ENCODE measurements at regions not wholly inside any gene's neighbourhood (a gene's known extent, or its start where the extent isn't known, plus 50 kb on each side); places are given as distances from the start of the nearest gene placed in this dataset.

- H3K4me2 ChIP-seq (ENCODE audit: low read length), result no peak overlapping the region
- no peak overlapping the region for H3K27ac ChIP-seq (ENCODE audit: low read depth, low read length)
- no peak overlapping the region for H3K4me3 ChIP-seq (ENCODE audit: low read length)
- H3K9me3 ChIP-seq (ENCODE audit: control insufficient read depth, insufficient read depth, low read length), result no peaks in the 10 kb centered on the region
- H3F3A ChIP-seq (ENCODE audit: control insufficient read depth, insufficient read depth), result no peaks in the 10 kb centered on the region
- H3K36me3 ChIP-seq (ENCODE audit: control insufficient read depth, low read length), result no peaks in the 10 kb centered on the region
- H3K79me2 ChIP-seq (ENCODE audit: control insufficient read depth, low read length), result no peaks in the 10 kb centered on the region
- no peak for TF ChIP-seq CTCF (IDR thresholded peaks at IDR 0.05; ENCODE audit: low read depth, low read length, poor library complexity, severe bottlenecking)
- no peak for TF ChIP-seq EZH2phosphoT487 (IDR thresholded peaks at IDR 0.05; ENCODE audit: borderline replicate concordance, low read length)
- H3K27me3 ChIP-seq (ENCODE audit: control insufficient read depth, low read length), result no peaks in the 10 kb centered on the region
- no peaks in the 10 kb centered on the region for H3K4me1 ChIP-seq (ENCODE audit: control insufficient read depth, low read length)
- H4K20me1 ChIP-seq (ENCODE audit: control insufficient read depth, insufficient read depth, low read depth, low read length), result no peaks in the 10 kb centered on the region
- H3K9me2 ChIP-seq (replicated peaks; ENCODE audit: control insufficient read depth, low read length), result no peaks in the 10 kb centered on the region
Measured at GRCh38 chr9:107842530-107842929, 353.0 kb upstream of the KLF4 start.

GRCh38 chr9:107841076-107841475 lies 351.5 kb upstream of the KLF4 start:
- no peak overlapping the region for H3K4me2 ChIP-seq (ENCODE audit: low read length)
- no peaks in the 10 kb centered on the region for H3K79me2 ChIP-seq (ENCODE audit: control insufficient read depth, low read length)
- H3K27ac ChIP-seq (ENCODE audit: low read depth, low read length), result no peak overlapping the region
- H3K27me3 ChIP-seq (ENCODE audit: control insufficient read depth, low read length), result no peaks in the 10 kb centered on the region
- H4K20me1 ChIP-seq (ENCODE audit: control insufficient read depth, insufficient read depth, low read depth, low read length), result no peaks in the 10 kb centered on the region
- TF ChIP-seq CTCF (IDR thresholded peaks at IDR 0.05; ENCODE audit: low read depth, low read length, poor library complexity, severe bottlenecking) (no peak), EZH2phosphoT487 (IDR thresholded peaks at IDR 0.05; ENCODE audit: borderline replicate concordance, low read length) (no peak)
- H3K9me3 ChIP-seq (ENCODE audit: control insufficient read depth, insufficient read depth, low read length), result no peaks in the 10 kb centered on the region
- no peak overlapping the region for H3K4me3 ChIP-seq (ENCODE audit: low read length)
- H3K9me2 ChIP-seq (replicated peaks; ENCODE audit: control insufficient read depth, low read length), result no peaks in the 10 kb centered on the region
- no peaks in the 10 kb centered on the region for H3K4me1 ChIP-seq (ENCODE audit: control insufficient read depth, low read length)
- H3F3A ChIP-seq (ENCODE audit: control insufficient read depth, insufficient read depth), result no peaks in the 10 kb centered on the region
- H3K36me3 ChIP-seq (ENCODE audit: control insufficient read depth, low read length), result no peaks in the 10 kb centered on the region

- H3K27me3 ChIP-seq (ENCODE audit: control insufficient read depth, low read length), result no peaks in the 10 kb centered on the region
- H4K20me1 ChIP-seq (ENCODE audit: control insufficient read depth, insufficient read depth, low read depth, low read length), result no peaks in the 10 kb centered on the region
- H3K36me3 ChIP-seq (ENCODE audit: control insufficient read depth, low read length), result no peaks in the 10 kb centered on the region
- no peak overlapping the region for H3K4me2 ChIP-seq (ENCODE audit: low read length)
- H3K9me2 ChIP-seq (replicated peaks; ENCODE audit: control insufficient read depth, low read length), result no peaks in the 10 kb centered on the region
- no peaks in the 10 kb centered on the region for H3K4me1 ChIP-seq (ENCODE audit: control insufficient read depth, low read length)
- H3F3A ChIP-seq (ENCODE audit: control insufficient read depth, insufficient read depth), result no peaks in the 10 kb centered on the region
- H3K27ac ChIP-seq (ENCODE audit: low read depth, low read length), result no peak overlapping the region
- no peaks in the 10 kb centered on the region for H3K9me3 ChIP-seq (ENCODE audit: control insufficient read depth, insufficient read depth, low read length)
- no peak overlapping the region for H3K4me3 ChIP-seq (ENCODE audit: low read length)
- TF ChIP-seq EZH2phosphoT487 (IDR thresholded peaks at IDR 0.05; ENCODE audit: borderline replicate concordance, low read length) (no peak), CTCF (IDR thresholded peaks at IDR 0.05; ENCODE audit: low read depth, low read length, poor library complexity, severe bottlenecking) (no peak)
- no peaks in the 10 kb centered on the region for H3K79me2 ChIP-seq (ENCODE audit: control insufficient read depth, low read length)
Measured at GRCh38 chr9:107839371-107839770, 349.8 kb upstream of the KLF4 start.

- no peaks in the 10 kb centered on the region for H3K9me2 ChIP-seq (replicated peaks; ENCODE audit: control insufficient read depth, low read length)
- no peaks in the 10 kb centered on the region for H3K4me1 ChIP-seq (ENCODE audit: control insufficient read depth, low read length)
- no peaks in the 10 kb centered on the region for H3F3A ChIP-seq (ENCODE audit: control insufficient read depth, insufficient read depth)
- no peak overlapping the region for H3K4me3 ChIP-seq (ENCODE audit: low read length)
- no peaks in the 10 kb centered on the region for H3K9me3 ChIP-seq (ENCODE audit: control insufficient read depth, insufficient read depth, low read length)
- H3K27ac ChIP-seq (ENCODE audit: low read depth, low read length), result no peak overlapping the region
- H3K79me2 ChIP-seq (ENCODE audit: control insufficient read depth, low read length), result no peaks in the 10 kb centered on the region
- no peaks in the 10 kb centered on the region for H3K27me3 ChIP-seq (ENCODE audit: control insufficient read depth, low read length)
- no peaks in the 10 kb centered on the region for H3K36me3 ChIP-seq (ENCODE audit: control insufficient read depth, low read length)
- H3K4me2 ChIP-seq (ENCODE audit: low read length), result no peak overlapping the region
- no peak for TF ChIP-seq CTCF (IDR thresholded peaks at IDR 0.05; ENCODE audit: low read depth, low read length, poor library complexity, severe bottlenecking)
- TF ChIP-seq EZH2phosphoT487 (IDR thresholded peaks at IDR 0.05; ENCODE audit: borderline replicate concordance, low read length), result no peak
- H4K20me1 ChIP-seq (ENCODE audit: control insufficient read depth, insufficient read depth, low read depth, low read length), result no peaks in the 10 kb centered on the region
Measured at GRCh38 chr9:107838766-107839165, 349.2 kb upstream of the KLF4 start.
